Urinary bladder (tissue), 3 donors: ENCODE measurements at regions not wholly inside any gene's neighbourhood (a gene's known extent, or its start where the extent isn't known, plus 50 kb on each side); places are given as distances from the start of the nearest gene placed in this dataset.
"Not testable (repeated sequence)": the region's sequence is repeated elsewhere in the genome, so short reads cannot be mapped to it uniquely, and the experiment has no call there.

ENCODE experiments used
- DNase-seq: peaks from one replicate; pipeline ENCODE4 v3.0.0-alpha.2; 2015; ENCODE audit errors: extremely low spot score
- H3K27ac ChIP-seq: one replicate; pipeline ENCODE4 v1.5.1; 2013; ENCODE audit warnings: low read depth, mild to moderate bottlenecking, moderate library complexity
- H3K36me3 ChIP-seq: one replicate; pipeline ENCODE4 v1.6.1; 2013; ENCODE audit warnings: mild to moderate bottlenecking, moderate library complexity; ENCODE audit not compliant: insufficient read depth
- H3K4me1 ChIP-seq: one replicate; pipeline ENCODE4 v1.6.1; 2013; ENCODE audit warnings: mild to moderate bottlenecking, moderate library complexity; ENCODE audit not compliant: insufficient read depth
- H3K4me3 ChIP-seq: one replicate; pipeline ENCODE4 v1.5.1; 2013; ENCODE audit warnings: low read depth, low read length
- WGBS: extraction: QIAGEN DNeasy Blood & Tissue Kit; methylation state at CpG from one replicate; pipeline ENCODE4 v1.1.7; 2013; 5-methylcytosine and 5-hydroxymethylcytosine counted together
- donor health status: healthy with polysubstance abuse.
- donor health status: healthy.

DNA sequence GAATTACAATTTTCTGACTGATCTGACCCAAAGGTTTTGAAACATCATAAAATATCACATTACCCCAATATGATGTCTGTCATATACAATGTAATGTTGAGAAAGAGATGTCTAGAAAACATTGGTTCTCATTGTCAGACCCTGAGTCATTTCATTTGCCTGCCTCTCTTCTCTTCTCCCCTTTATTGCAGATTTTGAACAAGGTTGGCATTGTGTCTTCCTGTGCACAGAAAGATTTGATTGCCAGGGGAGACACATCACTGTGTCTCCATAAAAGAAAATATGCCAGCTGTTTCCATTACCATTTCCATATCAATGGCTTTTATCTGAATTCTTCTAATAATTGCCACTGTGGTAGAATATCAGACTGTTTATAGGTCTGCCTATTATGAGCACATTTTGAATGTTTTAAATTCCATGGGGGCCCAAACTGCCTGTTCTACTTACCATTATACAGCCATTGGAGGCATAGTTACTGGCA lies 65.6 kb downstream of the IFI44 start:
- Histone ChIP-seq H3K4me1 (no peaks in the 10 kb centered on the region), H3K4me3 (no peak overlapping the region), H3K36me3 (no peaks in the 10 kb centered on the region), H3K27ac (no peak overlapping the region)
- no peak for DNase-seq

DNA sequence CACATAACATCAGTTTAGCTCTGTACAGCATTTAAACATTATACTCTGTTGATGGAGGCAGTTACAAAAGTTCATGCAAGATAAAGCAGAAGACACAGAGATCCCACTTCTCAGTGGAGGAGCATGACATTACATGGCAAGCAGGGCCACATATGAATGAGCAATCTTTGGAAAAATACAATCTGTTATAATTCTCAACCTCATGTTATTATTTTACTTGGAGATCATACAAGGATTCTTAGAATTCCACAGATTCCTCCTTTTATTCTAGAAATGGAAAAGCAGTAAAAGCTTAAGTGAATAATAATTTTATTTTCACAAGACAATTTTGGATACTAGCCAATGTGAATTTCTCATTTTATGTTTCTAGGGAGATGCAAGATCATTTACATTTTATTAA lies 66.6 kb downstream of the IFI44 start:
- Histone ChIP-seq H3K4me1 (no peaks in the 10 kb centered on the region), H3K4me3 (no peak overlapping the region), H3K36me3 (no peaks in the 10 kb centered on the region), H3K27ac (no peak overlapping the region)
- no peak for DNase-seq

- Histone ChIP-seq H3K4me3 (no peak overlapping the region), H3K36me3 (no peaks in the 10 kb centered on the region), H3K4me1 (no peaks in the 10 kb centered on the region), H3K27ac (no peak overlapping the region)
- 52% methylated on average over 2 of the region's 2 CpGs for WGBS
- DNase-seq, result no peak
Observed at GRCh38 chr1:78718566-78718965, 68.9 kb downstream of the IFI44 start.

DNA sequence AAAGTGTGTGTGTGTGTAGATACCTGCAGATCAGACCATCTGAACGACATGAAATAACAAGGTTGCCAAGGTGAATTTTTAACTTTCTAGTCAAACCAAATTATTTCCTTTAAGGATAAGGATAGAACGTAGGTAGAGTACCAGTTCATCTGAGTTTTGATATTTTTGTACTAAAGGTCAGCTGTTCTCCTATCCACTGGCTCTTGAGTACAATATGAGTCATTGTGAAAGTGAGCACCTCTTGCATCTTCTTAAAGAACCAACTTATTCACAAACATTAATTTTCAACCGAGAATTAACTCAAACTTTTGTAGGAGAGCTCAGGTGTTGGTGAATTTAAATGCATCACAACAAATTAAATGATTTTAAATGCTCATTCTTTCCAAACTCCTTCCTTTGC lies 71.5 kb downstream of the IFI44 start:
- DNase-seq, result no peak
- Histone ChIP-seq H3K4me3 (no peak overlapping the region), H3K36me3 (no peaks in the 10 kb centered on the region), H3K4me1 (no peaks in the 10 kb centered on the region), H3K27ac (no peak overlapping the region)
- WGBS, result 55% methylated on average over 3 of the region's 3 CpGs

DNA sequence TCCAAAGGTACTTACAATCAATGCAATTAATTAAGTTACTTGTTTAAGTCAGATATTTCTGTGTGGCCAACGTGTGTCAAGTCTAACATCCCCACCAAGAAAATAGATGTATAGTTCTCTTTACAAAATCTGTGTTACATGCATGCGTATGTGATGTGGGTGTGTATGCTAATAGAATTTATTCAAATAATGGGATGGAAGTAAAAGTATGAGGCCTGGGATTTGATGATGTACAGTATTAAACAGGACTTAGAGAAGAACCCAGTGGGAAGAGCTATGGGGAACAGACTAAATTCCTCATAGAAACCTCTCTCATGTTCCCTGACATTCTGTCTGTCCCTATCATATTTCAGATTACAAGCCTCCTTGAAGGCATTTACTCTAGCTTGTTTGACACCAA lies 72.5 kb downstream of the IFI44 start:
- Histone ChIP-seq H3K4me1 (no peaks in the 10 kb centered on the region), H3K27ac (no peak overlapping the region), H3K36me3 (no peaks in the 10 kb centered on the region), H3K4me3 (no peak overlapping the region)
- 89% methylated on average over 2 of the region's 2 CpGs for WGBS
- DNase-seq, result no peak

- H3K4me3 ChIP-seq, result no peak overlapping the region
- H3K4me1 ChIP-seq, result no peaks in the 10 kb centered on the region
- WGBS, result 45% methylated on average over 1 of the region's 1 CpG
- no peaks in the 10 kb centered on the region for H3K36me3 ChIP-seq
- H3K27ac ChIP-seq, result no peak overlapping the region
- DNase-seq, result no peak
Observed at GRCh38 chr1:78722521-78722920, 72.9 kb downstream of the IFI44 start.

DNA sequence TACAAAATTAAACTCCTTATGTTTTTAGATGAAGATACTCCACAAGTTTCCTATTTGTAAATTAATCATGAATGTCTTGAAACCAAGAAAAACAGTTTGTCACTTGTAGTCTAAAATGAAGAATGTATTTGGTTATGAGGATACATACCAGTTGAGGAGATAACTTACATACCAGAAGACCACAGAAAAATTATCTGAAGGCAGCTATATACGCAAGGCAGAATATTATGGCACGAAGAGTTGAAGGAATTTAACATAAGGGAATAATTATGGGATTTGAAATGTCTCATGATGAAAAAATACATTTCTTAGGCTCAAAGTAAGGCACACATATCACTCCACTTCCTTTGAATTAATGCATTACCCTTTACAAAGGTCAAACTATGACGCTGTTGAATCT lies 73.3 kb downstream of the IFI44 start:
- no peaks in the 10 kb centered on the region for H3K4me1 ChIP-seq
- WGBS, result 73% methylated on average over 3 of the region's 3 CpGs
- no peak for DNase-seq
- H3K36me3 ChIP-seq, result no peaks in the 10 kb centered on the region
- H3K4me3 ChIP-seq, result no peak overlapping the region
- H3K27ac ChIP-seq, result no peak overlapping the region

DNA sequence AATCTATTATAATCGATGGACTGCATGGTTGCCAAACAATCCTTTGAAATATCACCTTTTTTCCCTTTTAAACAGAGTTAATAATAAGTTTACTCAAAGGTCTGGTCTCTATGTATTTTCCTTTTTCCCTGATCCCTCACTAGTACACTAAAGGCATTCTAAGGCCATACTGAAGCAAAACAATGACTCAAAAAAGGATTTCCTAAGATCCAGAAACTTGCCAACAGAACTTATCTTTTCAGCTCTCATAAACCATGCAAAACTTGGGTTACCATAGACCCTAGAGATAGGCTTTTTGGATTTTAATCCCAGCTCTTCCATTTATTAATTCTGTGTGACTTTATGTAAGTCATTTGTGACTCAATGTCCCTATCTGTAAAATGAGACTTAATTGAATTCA lies 77.1 kb downstream of the IFI44 start:
- WGBS, result 86% methylated on average over 1 of the region's 1 CpG
- Histone ChIP-seq H3K36me3 (no peaks in the 10 kb centered on the region), H3K4me3 (no peak overlapping the region), H3K27ac (no peak overlapping the region), H3K4me1 (no peaks in the 10 kb centered on the region)
- no peak for DNase-seq

- 87% methylated on average over 12 of the region's 12 CpGs for WGBS
- no peak for DNase-seq
- H3K4me3 ChIP-seq, result no peak overlapping the region
- H3K27ac ChIP-seq, result no peak overlapping the region
- H3K4me1 ChIP-seq, result no peaks in the 10 kb centered on the region
- no peaks in the 10 kb centered on the region for H3K36me3 ChIP-seq
Observed at GRCh38 chr1:78728359-78728758, 78.7 kb downstream of the IFI44 start.

- DNase-seq, result no peak
- H3K4me3 ChIP-seq, result no peak overlapping the region
- H3K27ac ChIP-seq, result no peak overlapping the region
- H3K4me1 ChIP-seq, result no peaks in the 10 kb centered on the region
- H3K36me3 ChIP-seq, result no peaks in the 10 kb centered on the region
Observed at GRCh38 chr1:78730054-78730453, 80.4 kb downstream of the IFI44 start.

- no peaks in the 10 kb centered on the region for H3K36me3 ChIP-seq
- no peaks in the 10 kb centered on the region for H3K4me1 ChIP-seq
- no peak overlapping the region for H3K4me3 ChIP-seq
- H3K27ac ChIP-seq, result no peak overlapping the region
- WGBS, result 97% methylated on average over 5 of the region's 5 CpGs
- DNase-seq, result no peak
Observed at GRCh38 chr1:78731674-78732073, 82.0 kb downstream of the IFI44 start.

GRCh38 chr1:78737241-78737640 lies 87.6 kb downstream of the IFI44 start:
- no peaks in the 10 kb centered on the region for H3K4me1 ChIP-seq
- no peak overlapping the region for H3K4me3 ChIP-seq
- WGBS, result 92% methylated on average over 1 of the region's 1 CpG
- H3K36me3 ChIP-seq, result no peaks in the 10 kb centered on the region
- no peak for DNase-seq
- H3K27ac ChIP-seq, result no peak overlapping the region

- H3K4me1 ChIP-seq, result no peaks in the 10 kb centered on the region
- no peak overlapping the region for H3K4me3 ChIP-seq
- DNase-seq, result no peak
- H3K36me3 ChIP-seq, result no peaks in the 10 kb centered on the region
- WGBS, result 84% methylated on average over 1 of the region's 1 CpG
- no peak overlapping the region for H3K27ac ChIP-seq
Observed at GRCh38 chr1:78743626-78744025, 94.0 kb downstream of the IFI44 start.

DNA sequence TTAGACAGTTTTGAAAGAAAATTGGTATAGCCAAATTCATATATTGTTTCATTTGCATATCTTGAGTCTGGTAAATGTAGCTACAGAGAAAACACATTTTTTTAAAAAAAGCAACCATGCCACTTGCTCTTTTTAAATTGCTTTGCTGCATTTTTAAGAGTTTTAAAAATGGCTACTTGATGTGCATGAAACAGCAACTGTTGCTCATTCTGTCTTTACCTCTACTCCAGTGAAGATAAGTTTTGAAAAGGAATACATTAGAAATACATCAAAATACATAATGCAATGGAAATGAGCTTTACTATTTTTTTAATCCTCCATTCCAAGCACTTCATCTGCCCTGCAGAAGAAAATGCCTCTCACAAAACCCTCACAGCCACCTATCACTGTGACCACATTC lies 95.5 kb downstream of the IFI44 start:
- Histone ChIP-seq H3K36me3 (no peaks in the 10 kb centered on the region), H3K4me3 (no peak overlapping the region), H3K4me1 (no peaks in the 10 kb centered on the region), H3K27ac (no peak overlapping the region)
- no peak for DNase-seq

- H3K36me3 ChIP-seq, H3K27ac ChIP-seq, H3K4me3 ChIP-seq, DNase-seq, H3K4me1 ChIP-seq: not testable (repeated sequence)
- 90% methylated on average over 2 of the region's 2 CpGs for WGBS
Observed at GRCh38 chr1:78753679-78754078, 104.0 kb downstream of the IFI44 start.
